ENCODE measurements at regions not wholly inside any gene's neighbourhood (a gene's known extent, or its start where the extent isn't known, plus 50 kb on each side); places are given as distances from the start of the nearest gene placed in this dataset.
"Not testable (repeated sequence)": the region's sequence is repeated elsewhere in the genome, so short reads cannot be mapped to it uniquely, and the experiment has no call there.

- no peak overlapping the region for H3K4me3 Mint-ChIP-seq
- H3K36me3 Mint-ChIP-seq (ENCODE audit: low read depth), result no peaks in the 10 kb centered on the region
- ChIA-PET CTCF (no interaction called here), POLR2A (no interaction called here)
- H3K4me1 Mint-ChIP-seq, result peaks cover 4% of the 10 kb centered on the region
- peaks cover 4% of the 10 kb centered on the region for H3K9me3 Mint-ChIP-seq
- no peaks in the 10 kb centered on the region for H3K27me3 Mint-ChIP-seq
- no peak for DNase-seq
- no peak overlapping the region for H3K27ac Mint-ChIP-seq
Measured at GRCh38 chr14:86203843-86204242, 673.9 kb downstream of the FLRT2 start.

GRCh38 chr14:86196471-86196870 is 666.5 kb downstream of the FLRT2 start:
- Mint-ChIP-seq H3K4me1 (no peaks in the 10 kb centered on the region), H3K27ac (no peak overlapping the region), H3K9me3 (peaks cover 4% of the 10 kb centered on the region), H3K27me3 (no peaks in the 10 kb centered on the region), H3K4me3 (no peak overlapping the region), H3K36me3 (ENCODE audit: low read depth) (no peaks in the 10 kb centered on the region)
- CTCF ChIA-PET, result no interaction called here
- DNase-seq, result no peak
- POLR2A ChIA-PET, result no interaction called here

GRCh38 chr14:86193756-86194155 is 663.8 kb downstream of the FLRT2 start:
- no peaks in the 10 kb centered on the region for H3K4me1 Mint-ChIP-seq
- DNase-seq, result no peak
- POLR2A ChIA-PET, result no interaction called here
- CTCF ChIA-PET, result no interaction called here
- H3K9me3 Mint-ChIP-seq, result peaks cover under 1% of the 10 kb centered on the region
- H3K27me3 Mint-ChIP-seq, result no peaks in the 10 kb centered on the region
- no peaks in the 10 kb centered on the region for H3K36me3 Mint-ChIP-seq (ENCODE audit: low read depth)
- H3K4me3 Mint-ChIP-seq, result no peak overlapping the region
- H3K27ac Mint-ChIP-seq, result no peak overlapping the region

GRCh38 chr14:86179980-86180379 is 650.0 kb downstream of the FLRT2 start:
- CTCF ChIA-PET, result no interaction called here
- Mint-ChIP-seq H3K4me1 (no peaks in the 10 kb centered on the region), H3K27ac (no peak overlapping the region), H3K9me3 (peaks cover 4% of the 10 kb centered on the region), H3K4me3 (no peak overlapping the region), H3K36me3 (ENCODE audit: low read depth) (no peaks in the 10 kb centered on the region), H3K27me3 (no peaks in the 10 kb centered on the region)
- no peak for DNase-seq
- POLR2A ChIA-PET, result no interaction called here

GRCh38 chr14:86168371-86168770 is 638.4 kb downstream of the FLRT2 start:
- Mint-ChIP-seq H3K4me3 (no peak overlapping the region), H3K4me1 (no peaks in the 10 kb centered on the region), H3K9me3 (peaks cover 8% of the 10 kb centered on the region), H3K27ac (no peak overlapping the region), H3K36me3 (ENCODE audit: low read depth) (no peaks in the 10 kb centered on the region), H3K27me3 (no peaks in the 10 kb centered on the region)
- POLR2A ChIA-PET, result no interaction called here
- CTCF ChIA-PET, result no interaction called here
- DNase-seq, result no peak

GRCh38 chr14:86166541-86166940 is 636.6 kb downstream of the FLRT2 start:
- no peak overlapping the region for H3K27ac Mint-ChIP-seq
- no peak for DNase-seq
- no peaks in the 10 kb centered on the region for H3K36me3 Mint-ChIP-seq (ENCODE audit: low read depth)
- no peaks in the 10 kb centered on the region for H3K27me3 Mint-ChIP-seq
- no peak overlapping the region for H3K4me3 Mint-ChIP-seq
- H3K4me1 Mint-ChIP-seq, result no peaks in the 10 kb centered on the region
- POLR2A ChIA-PET, result no interaction called here
- H3K9me3 Mint-ChIP-seq, result peaks cover 6% of the 10 kb centered on the region
- CTCF ChIA-PET, result no interaction called here

GRCh38 chr14:86153480-86153879 is 623.5 kb downstream of the FLRT2 start:
- no peaks in the 10 kb centered on the region for H3K9me3 Mint-ChIP-seq
- ChIA-PET POLR2A (no interaction called here), CTCF (interaction anchor here (1.0 kb wide), 1 partner anchor 9 kb away, joined by 3 read pairs; no protein-coding TSS in a partner anchor)

GRCh38 chr14:86143248-86143647 is 613.3 kb downstream of the FLRT2 start:
- Mint-ChIP-seq H3K27me3 (no peaks in the 10 kb centered on the region), H3K4me3 (no peak overlapping the region), H3K27ac (no peak overlapping the region), H3K36me3 (ENCODE audit: low read depth) (no peaks in the 10 kb centered on the region), H3K4me1 (no peaks in the 10 kb centered on the region), H3K9me3 (peaks cover 7% of the 10 kb centered on the region)
- no peak for DNase-seq
- CTCF ChIA-PET, result no interaction called here
- POLR2A ChIA-PET, result no interaction called here

More at GRCh38 chr14:86153480-86153879, 623.5 kb downstream of the FLRT2 start:
- Mint-ChIP-seq H3K27ac (no peak overlapping the region), H3K27me3 (no peaks in the 10 kb centered on the region), H3K4me1 (no peaks in the 10 kb centered on the region), H3K36me3 (ENCODE audit: low read depth) (no peaks in the 10 kb centered on the region), H3K4me3 (no peak overlapping the region)
- no peak for DNase-seq

GRCh38 chr14:86141966-86142365 is 612.0 kb downstream of the FLRT2 start:
- ChIA-PET CTCF (no interaction called here), POLR2A (no interaction called here)
- no peak for DNase-seq
- Mint-ChIP-seq H3K4me1 (no peaks in the 10 kb centered on the region), H3K4me3 (no peak overlapping the region), H3K27ac (no peak overlapping the region), H3K27me3 (no peaks in the 10 kb centered on the region), H3K9me3 (peaks cover 9% of the 10 kb centered on the region), H3K36me3 (ENCODE audit: low read depth) (no peaks in the 10 kb centered on the region)

- Mint-ChIP-seq H3K9me3 (peaks cover 3% of the 10 kb centered on the region), H3K4me1 (no peaks in the 10 kb centered on the region), H3K27ac (no peak overlapping the region), H3K36me3 (ENCODE audit: low read depth) (no peaks in the 10 kb centered on the region), H3K4me3 (no peak overlapping the region), H3K27me3 (no peaks in the 10 kb centered on the region)
- CTCF ChIA-PET, result no interaction called here
- DNase-seq, result no peak
- POLR2A ChIA-PET, result no interaction called here
Measured at GRCh38 chr14:86129426-86129825, 599.5 kb downstream of the FLRT2 start.

- Mint-ChIP-seq H3K4me3 (no peak overlapping the region), H3K27me3 (no peaks in the 10 kb centered on the region), H3K4me1 (peaks cover 6% of the 10 kb centered on the region), H3K9me3 (no peaks in the 10 kb centered on the region), H3K27ac (no peak overlapping the region), H3K36me3 (ENCODE audit: low read depth) (no peaks in the 10 kb centered on the region)
- DNase-seq, result no peak
- ChIA-PET POLR2A (no interaction called here), CTCF (no interaction called here)
Measured at GRCh38 chr14:86124328-86124727, 594.4 kb downstream of the FLRT2 start.

GRCh38 chr14:86115972-86116371 is 586.0 kb downstream of the FLRT2 start:
- Mint-ChIP-seq H3K27ac (no peak overlapping the region), H3K27me3 (no peaks in the 10 kb centered on the region), H3K4me1 (no peaks in the 10 kb centered on the region), H3K4me3 (no peak overlapping the region), H3K36me3 (ENCODE audit: low read depth) (no peaks in the 10 kb centered on the region), H3K9me3 (peaks cover 11% of the 10 kb centered on the region)
- no peak for DNase-seq
- ChIA-PET CTCF (no interaction called here), POLR2A (no interaction called here)

- H3K9me3 Mint-ChIP-seq; POLR2A ChIA-PET; DNase-seq; H3K36me3 Mint-ChIP-seq (ENCODE audit: low read depth); H3K27me3 Mint-ChIP-seq; CTCF ChIA-PET; H3K4me1 Mint-ChIP-seq; H3K4me3 Mint-ChIP-seq; H3K27ac Mint-ChIP-seq: not testable (repeated sequence)
Measured at GRCh38 chr14:86110871-86111270, 580.9 kb downstream of the FLRT2 start.

GRCh38 chr14:86104691-86105265 is 574.8 kb downstream of the FLRT2 start:
- no peaks in the 10 kb centered on the region for H3K36me3 Mint-ChIP-seq (ENCODE audit: low read depth)
- peaks cover 14% of the 10 kb centered on the region for H3K9me3 Mint-ChIP-seq
- H3K27me3 Mint-ChIP-seq, result no peaks in the 10 kb centered on the region
- no peak overlapping the region for H3K27ac Mint-ChIP-seq
- ChIA-PET POLR2A (no interaction called here), CTCF (no interaction called here)
- no peaks in the 10 kb centered on the region for H3K4me1 Mint-ChIP-seq
- H3K4me3 Mint-ChIP-seq, result no peak overlapping the region
- no peak for DNase-seq
